Right lobe of liver (tissue), 6 donors: ENCODE measurements at regions not wholly inside any gene's neighbourhood (a gene's known extent, or its start where the extent isn't known, plus 50 kb on each side); places are given as distances from the start of the nearest gene placed in this dataset.

Source experiments
- ATAC-seq, 4 donors: fragments of 200-7000 bp; cut with Tn5 transposase; one replicate each; pipeline ENCODE4 v1.9.1; 2020; ENCODE audit warnings: mild to moderate bottlenecking in 4 of 4, moderate library complexity in 4 of 4
- DNase-seq, 3 donors: peaks; one replicate each; pipeline ENCODE4 v3.0.0-alpha.2; 2020
- H3K27ac ChIP-seq, 3 donors: fragments of 200-600 bp; one replicate each; pipeline ENCODE4 v1.8.0; 2022
- H3K27me3 ChIP-seq, 2 donors: fragments of 200-600 bp; one replicate each; pipeline ENCODE4 v1.8.0; 2022
- H3K36me3 ChIP-seq, 4 donors: fragments of 200-600 bp; sonication (generic) in 1 of 4; one replicate each; pipeline versions ENCODE4 v1.5.1 to v1.8.0; 2017 to 2022; ENCODE audit warnings: control low read depth in 1 of 4
- H3K4me1 ChIP-seq, 4 donors: fragments of 200-600 bp; sonication (generic) in 1 of 4; one replicate each; pipeline versions ENCODE4 v1.5.1 to v1.8.0; 2017 to 2022; ENCODE audit warnings: control low read depth in 1 of 4
- H3K4me3 ChIP-seq, 3 donors: fragments of 200-600 bp; one replicate each; pipeline ENCODE4 v1.8.0; 2022
- H3K9me3 ChIP-seq, 4 donors: fragments of 200-600 bp; sonication (generic) in 1 of 4; one replicate each; pipeline versions ENCODE4 v1.5.1 to v1.8.0; 2017 to 2022; ENCODE audit warnings: control low read depth in 1 of 4
- CTCF ChIP-seq, 4 donors: fragments of 200-600 bp in 3 of 4; fragments of 450-650 bp in 1 of 4; IDR thresholded peaks; one replicate each; pipeline versions ENCODE4 v1.5.1 to v1.8.0; 2016 to 2022; ENCODE audit warnings: antibody characterized with exemption in 4 of 4, mild to moderate bottlenecking in 2 of 4
- POLR2A ChIP-seq: fragments of 450-650 bp; IDR thresholded peaks from one replicate; pipeline ENCODE4 v1.6.1; 2017; ENCODE audit warnings: antibody characterized with exemption, mild to moderate bottlenecking
- WGBS: methylation state at CpG from one replicate; pipeline ENCODE4 v1.1.6; 2018; ENCODE audit warnings: low coverage, low lambda C conversion rate; ENCODE audit not compliant: insufficient coverage; ENCODE audit errors: missing lambda C conversion rate; 5-methylcytosine and 5-hydroxymethylcytosine counted together
- intact Hi-C, 2 donors: fragments of 100-400 bp; cut with DNase I; formaldehyde crosslinking; loops; one replicate each; pipeline versions ENCODE4 v1.11.2 to v1.14.1; 2022
- donor health status: DM: no; HTN: yes; CAD: no.
- donor health status: DM: no; HTN: no; CAD: no.
- donor health status: DM: no; HTN: no; CAD: no.
- donor health status: DM: no; HTN: yes; CAD: no.
- donor health status: DM: no; HTN: yes; CAD: no.

GRCh38 chr1:95509989-95510388, 276.0 kb downstream of the RWDD3 start:
- Histone ChIP-seq H3K36me3 (no peaks in the 10 kb centered on the region), H3K4me3 (no peak overlapping the region), H3K9me3 (no peaks in the 10 kb centered on the region), H3K27me3 (no peaks in the 10 kb centered on the region), H3K4me1 (no peaks in the 10 kb centered on the region), H3K27ac (no peak overlapping the region)
- intact Hi-C loops, result no loop called here
- no peak for TF ChIP-seq POLR2A
- no peak for TF ChIP-seq CTCF (IDR thresholded peaks at IDR 0.05)
- 55% methylated on average over 8 of the region's 8 CpGs for WGBS
- DNase-seq (no peak), ATAC-seq (no peak)

GRCh38 chr1:95512925-95513324, 278.9 kb downstream of the RWDD3 start:
- 75% methylated on average over 1 of the region's 1 CpG for WGBS
- H3K27me3 ChIP-seq, result no peaks in the 10 kb centered on the region
- H3K4me1 ChIP-seq, result no peaks in the 10 kb centered on the region
- intact Hi-C loops, result no loop called here
- no peak for TF ChIP-seq POLR2A
- no peak for TF ChIP-seq CTCF (IDR thresholded peaks at IDR 0.05)
- no peak overlapping the region for H3K4me3 ChIP-seq
- no peaks in the 10 kb centered on the region for H3K9me3 ChIP-seq
- DNase-seq (no peak), ATAC-seq (no peak)
- H3K27ac ChIP-seq, result no peak overlapping the region
- H3K36me3 ChIP-seq, result no peaks in the 10 kb centered on the region

- 41% methylated on average over 1 of the region's 1 CpG for WGBS
- DNase-seq (no peak), ATAC-seq (no peak)
- TF ChIP-seq POLR2A (no peak), CTCF (IDR thresholded peaks at IDR 0.05) (no peak)
- intact Hi-C loops, result no loop called here
- Histone ChIP-seq H3K9me3 (no peaks in the 10 kb centered on the region), H3K4me3 (no peak overlapping the region), H3K27ac (no peak overlapping the region), H3K36me3 (no peaks in the 10 kb centered on the region), H3K4me1 (no peaks in the 10 kb centered on the region), H3K27me3 (no peaks in the 10 kb centered on the region)
Observed at GRCh38 chr1:95517506-95517905, 283.5 kb downstream of the RWDD3 start.

- TF ChIP-seq POLR2A (no peak), CTCF (IDR thresholded peaks at IDR 0.05) (no peak)
- Histone ChIP-seq H3K36me3 (no peaks in the 10 kb centered on the region), H3K9me3 (no peaks in the 10 kb centered on the region), H3K27me3 (no peaks in the 10 kb centered on the region), H3K4me1 (no peaks in the 10 kb centered on the region), H3K27ac (no peak overlapping the region), H3K4me3 (no peak overlapping the region)
- no peak for ATAC-seq
- no peak for DNase-seq
- intact Hi-C loops, result no loop called here
- WGBS, result 0% methylated on average over 1 of the region's 1 CpG
Observed at GRCh38 chr1:95518310-95518709, 284.3 kb downstream of the RWDD3 start.

GRCh38 chr1:95520390-95520789, 286.4 kb downstream of the RWDD3 start:
- Histone ChIP-seq H3K4me1 (no peaks in the 10 kb centered on the region), H3K27ac (no peak overlapping the region), H3K36me3 (no peaks in the 10 kb centered on the region), H3K27me3 (no peaks in the 10 kb centered on the region), H3K4me3 (no peak overlapping the region), H3K9me3 (no peaks in the 10 kb centered on the region)
- WGBS, result 41% methylated on average over 2 of the region's 2 CpGs
- TF ChIP-seq POLR2A (no peak), CTCF (IDR thresholded peaks at IDR 0.05) (no peak)
- DNase-seq (no peak), ATAC-seq (no peak)
- intact Hi-C loops, result no loop called here
